ENCODE measurements at regions not wholly inside any gene's neighbourhood (a gene's known extent, or its start where the extent isn't known, plus 50 kb on each side); places are given as distances from the start of the nearest gene placed in this dataset.
"Not testable (repeated sequence)": the region's sequence is repeated elsewhere in the genome, so short reads cannot be mapped to it uniquely, and the experiment has no call there.

DNA sequence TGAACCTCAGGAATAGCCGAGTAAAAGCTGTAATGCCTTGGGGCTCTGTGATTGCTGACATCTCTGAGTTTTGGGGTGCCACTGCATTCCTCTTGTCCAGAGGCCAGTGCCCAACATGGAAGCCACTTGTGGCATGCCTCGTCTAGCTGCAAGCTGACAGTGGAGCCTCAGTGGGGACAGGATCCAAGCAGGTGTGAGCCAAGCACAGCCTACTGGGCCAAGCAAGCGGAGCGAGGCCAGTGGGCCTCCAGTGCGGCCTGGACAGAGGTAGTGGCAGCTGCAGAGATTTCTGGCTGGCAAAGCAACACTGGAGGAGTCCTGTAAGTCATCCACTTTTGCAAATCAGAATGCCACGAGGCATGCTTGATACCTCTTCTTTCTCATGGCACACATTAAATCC lies 1038.2 kb upstream of the CNTN5 start:
- Histone ChIP-seq H3K4me3 (no peak overlapping the region), H3K27ac (no peak overlapping the region)

DNA sequence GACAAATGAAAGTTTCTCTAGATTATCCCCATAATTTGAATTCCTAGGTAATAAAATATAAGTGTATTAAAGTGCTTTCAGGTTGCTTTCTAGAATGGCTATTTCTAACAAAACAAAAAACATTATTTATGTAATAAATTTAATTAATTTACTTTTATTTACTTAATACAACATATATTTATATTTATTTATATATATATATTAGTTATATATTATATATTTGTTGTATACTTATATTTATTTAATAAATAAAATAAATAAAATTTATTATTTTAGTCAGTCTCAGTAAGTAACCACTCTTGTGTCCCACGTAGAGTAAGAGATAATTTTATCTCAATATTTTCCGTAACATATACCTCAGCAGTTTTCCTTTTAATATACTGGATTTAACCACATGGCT lies 1031.6 kb upstream of the CNTN5 start:
- Histone ChIP-seq H3K4me3 (no peak overlapping the region), H3K27ac (no peak overlapping the region)

DNA sequence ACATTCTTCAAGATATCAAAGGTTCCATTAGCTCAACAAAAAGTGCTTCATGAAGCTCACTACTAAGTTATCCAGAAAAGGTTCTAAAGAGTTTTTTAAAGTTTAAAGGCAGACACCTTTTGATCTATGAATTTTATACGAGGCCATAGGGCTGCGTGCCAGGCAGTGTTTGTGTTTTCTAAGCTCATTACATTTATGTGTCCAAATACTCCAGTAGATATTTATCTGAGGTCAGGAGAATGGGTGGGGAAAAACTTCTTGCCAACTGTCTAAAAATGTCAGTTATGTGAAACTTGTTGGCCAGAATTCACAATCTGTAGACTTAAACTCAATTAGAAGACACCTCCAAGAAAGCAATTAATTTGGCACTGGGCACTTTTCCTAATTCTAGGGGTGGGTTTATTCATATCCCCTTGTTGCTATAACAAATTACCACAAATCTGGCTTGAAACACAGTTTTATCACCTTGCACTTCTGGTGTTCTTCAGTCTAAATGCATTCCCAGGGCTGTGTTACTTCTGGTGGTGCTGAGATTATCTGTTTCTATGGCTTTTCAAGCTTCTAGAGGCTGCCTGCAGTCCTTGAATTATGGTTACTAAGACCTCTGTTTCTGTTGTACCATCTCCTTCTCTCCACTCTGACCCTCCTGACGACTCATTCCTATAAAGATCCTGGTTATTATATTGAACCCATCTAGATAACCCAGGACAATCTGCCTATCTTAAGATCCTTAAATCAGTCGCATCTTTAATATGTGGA lies 1030.4 kb upstream of the CNTN5 start:
- H3K4me3 ChIP-seq: no peak overlapping the region
- no peak overlapping the region for H3K27ac ChIP-seq

DNA sequence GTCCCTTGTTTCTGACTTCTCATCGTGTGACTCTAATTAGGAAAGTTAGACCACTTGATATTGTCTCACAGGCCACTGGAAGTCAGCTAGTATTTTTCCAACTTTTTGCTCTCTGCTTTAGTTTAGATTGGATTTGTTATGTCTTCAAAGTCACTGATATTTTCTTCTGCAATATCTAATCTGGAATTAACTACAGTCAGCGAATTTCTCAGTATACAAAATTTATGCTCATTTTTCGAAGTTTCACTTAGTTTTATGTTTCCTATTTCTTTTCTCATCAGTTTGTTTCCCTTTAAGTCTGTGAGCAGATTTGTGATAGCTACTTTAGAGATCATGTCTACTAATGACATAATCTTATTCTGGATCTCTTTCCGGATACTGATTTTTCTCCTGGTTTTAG lies 1027.2 kb upstream of the CNTN5 start:
- H3K27ac ChIP-seq: no peak overlapping the region
- H3K4me3 ChIP-seq: no peak overlapping the region

DNA sequence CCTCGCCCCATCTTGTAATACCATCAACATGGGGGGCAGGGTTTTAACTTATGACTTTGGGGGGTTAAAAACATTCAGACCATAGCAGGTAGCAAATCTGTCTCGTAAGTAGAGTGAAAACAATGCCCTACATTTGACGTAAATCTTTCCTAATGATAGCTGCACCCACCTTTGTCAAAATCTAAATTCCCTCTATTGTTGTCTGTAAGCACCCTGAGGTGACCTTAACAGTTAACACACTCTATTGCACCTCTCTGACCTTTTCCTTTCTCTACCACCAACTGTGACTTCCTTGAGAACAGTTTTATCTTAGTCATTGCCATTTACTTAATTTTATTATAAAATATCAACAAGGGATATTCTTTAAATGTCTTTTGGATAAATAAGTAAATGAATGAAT lies 1024.9 kb upstream of the CNTN5 start:
- H3K4me3 ChIP-seq: no peak overlapping the region
- H3K27ac ChIP-seq: no peak overlapping the region

DNA sequence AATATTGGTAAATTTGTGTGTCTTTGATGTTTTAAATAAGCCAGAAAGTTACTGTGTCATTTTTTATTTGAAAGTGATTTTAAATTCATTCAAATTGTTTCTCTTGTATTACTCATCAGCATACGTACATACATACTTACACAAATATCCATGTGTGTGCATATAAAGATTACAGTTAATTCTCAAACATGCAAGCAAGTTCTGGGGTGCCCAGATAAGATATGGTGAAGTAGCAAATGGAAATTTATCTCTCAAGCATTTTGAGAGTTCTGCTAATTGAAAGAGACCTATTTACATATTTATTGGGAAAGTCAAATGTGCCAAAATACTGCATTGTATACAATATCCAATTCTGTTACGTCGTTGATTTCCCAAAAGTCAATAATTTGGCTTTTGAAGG lies 1024.0 kb upstream of the CNTN5 start:
- no peak overlapping the region for H3K4me3 ChIP-seq
- H3K27ac ChIP-seq: no peak overlapping the region

DNA sequence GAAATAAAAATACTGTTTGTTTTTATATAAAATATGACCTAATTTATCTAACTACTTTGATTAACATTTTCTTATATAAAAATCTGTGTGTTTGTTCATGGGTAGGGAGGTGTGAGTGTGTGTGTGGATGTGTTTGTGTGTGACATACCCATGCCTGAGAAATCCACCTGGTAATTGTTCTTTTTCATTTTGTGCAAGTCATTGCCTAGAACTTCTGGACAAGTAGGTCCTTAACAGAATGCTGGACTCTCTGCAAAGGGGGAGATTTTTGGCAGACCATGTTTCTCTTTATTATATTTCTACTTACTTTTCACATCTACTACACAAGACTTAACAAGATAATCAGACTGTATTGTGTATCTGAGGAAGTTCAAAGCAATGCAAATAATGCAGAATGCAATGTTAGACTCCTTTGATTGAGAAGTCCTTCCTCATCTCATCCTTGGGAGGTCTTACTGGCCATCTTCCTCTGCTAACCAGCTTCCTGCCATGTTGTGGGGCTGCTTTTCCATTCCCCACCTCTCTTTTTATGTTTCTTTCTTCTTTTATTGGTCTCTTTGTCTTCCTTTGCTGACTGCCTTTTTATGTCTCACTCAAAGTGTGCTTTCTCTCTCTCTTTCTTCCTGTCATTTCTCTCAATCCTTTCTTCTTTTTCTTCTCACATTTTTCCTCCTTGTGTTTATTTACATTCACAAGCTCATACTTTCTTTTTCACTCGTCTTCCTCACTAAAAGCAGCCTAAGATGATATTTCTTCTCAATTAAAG lies 1017.0 kb upstream of the CNTN5 start:
- Histone ChIP-seq H3K27ac (no peak overlapping the region), H3K4me3 (no peak overlapping the region)

DNA sequence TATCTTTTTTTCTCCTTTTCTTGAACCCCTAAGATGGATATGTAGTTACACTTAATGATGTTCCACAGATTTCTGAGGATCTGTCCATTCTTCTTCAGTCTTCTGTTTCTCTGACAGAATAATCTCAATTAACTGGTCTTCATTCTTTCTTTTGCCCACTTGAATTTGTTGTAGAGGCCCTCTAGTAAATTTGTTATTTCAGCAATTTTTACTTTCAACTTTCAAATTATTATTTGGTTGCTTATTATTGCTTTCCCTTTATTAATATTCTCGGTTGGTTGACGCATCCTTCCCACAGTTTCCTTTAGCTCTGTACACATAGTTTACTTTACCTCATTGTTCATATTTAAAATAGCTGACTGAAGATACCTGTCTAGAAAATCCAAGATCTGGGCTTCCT lies 1013.7 kb upstream of the CNTN5 start:
- Histone ChIP-seq H3K4me3 (no peak overlapping the region), H3K27ac (no peak overlapping the region)

DNA sequence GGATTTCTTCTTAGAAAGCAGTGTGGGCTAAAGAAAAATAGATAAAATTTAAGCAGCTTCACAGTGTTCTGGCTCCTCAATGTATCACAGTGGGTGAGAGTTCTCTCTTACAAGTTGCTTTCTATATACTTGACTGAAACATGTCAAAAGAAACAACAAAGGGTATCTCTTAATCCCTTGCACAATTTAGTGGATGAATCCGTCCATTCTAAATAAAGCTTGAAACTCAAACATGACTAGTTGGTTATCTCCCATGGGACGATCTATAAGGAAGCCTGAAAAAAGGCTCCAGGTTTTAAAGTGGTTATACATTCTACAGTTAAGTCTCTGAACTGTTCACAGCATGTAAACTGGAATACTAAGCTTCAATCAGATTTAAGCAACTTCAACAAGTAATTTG lies 993.1 kb upstream of the CNTN5 start:
- no peak overlapping the region for H3K4me3 ChIP-seq
- no peak overlapping the region for H3K27ac ChIP-seq

DNA sequence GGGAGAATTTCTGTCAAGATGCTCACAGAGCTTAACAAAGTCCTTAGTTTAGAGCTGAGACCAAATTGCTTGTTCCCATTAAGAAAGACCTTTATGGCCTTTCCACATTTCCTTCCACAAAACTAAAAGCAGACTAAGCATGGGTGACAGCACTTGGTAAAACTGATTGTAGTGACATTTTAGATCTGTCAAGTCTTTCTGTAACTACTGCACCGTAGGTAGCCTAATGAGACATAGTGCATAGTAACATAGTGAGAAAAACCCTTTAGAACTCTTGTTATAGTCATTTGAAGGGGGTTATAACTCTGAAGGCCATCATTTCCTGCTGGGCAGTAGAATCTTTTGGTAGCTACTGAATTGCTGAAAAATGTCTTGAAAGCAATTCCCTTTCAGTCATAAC lies 990.9 kb upstream of the CNTN5 start:
- H3K27ac ChIP-seq: no peak overlapping the region
- H3K4me3 ChIP-seq: no peak overlapping the region

DNA sequence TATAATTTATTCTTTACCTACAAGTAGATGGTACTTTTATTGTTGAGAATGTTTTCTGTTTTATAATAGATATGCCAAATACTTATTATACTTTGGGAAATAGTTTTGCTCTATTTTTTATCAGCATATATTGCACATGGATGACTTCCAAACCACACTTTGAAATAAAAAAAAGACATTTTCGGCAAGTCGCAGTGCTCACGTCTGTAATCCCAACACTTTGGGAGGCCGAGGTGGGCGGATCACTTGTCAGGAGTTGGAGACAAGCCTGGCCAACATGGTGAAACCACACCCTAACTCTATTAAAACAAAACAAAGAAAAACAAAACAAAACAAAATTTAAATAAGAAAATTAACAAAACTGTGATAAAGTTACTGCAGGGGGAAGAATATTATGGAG lies 983.9 kb upstream of the CNTN5 start:
- H3K4me3 ChIP-seq: no peak overlapping the region
- no peak overlapping the region for H3K27ac ChIP-seq

DNA sequence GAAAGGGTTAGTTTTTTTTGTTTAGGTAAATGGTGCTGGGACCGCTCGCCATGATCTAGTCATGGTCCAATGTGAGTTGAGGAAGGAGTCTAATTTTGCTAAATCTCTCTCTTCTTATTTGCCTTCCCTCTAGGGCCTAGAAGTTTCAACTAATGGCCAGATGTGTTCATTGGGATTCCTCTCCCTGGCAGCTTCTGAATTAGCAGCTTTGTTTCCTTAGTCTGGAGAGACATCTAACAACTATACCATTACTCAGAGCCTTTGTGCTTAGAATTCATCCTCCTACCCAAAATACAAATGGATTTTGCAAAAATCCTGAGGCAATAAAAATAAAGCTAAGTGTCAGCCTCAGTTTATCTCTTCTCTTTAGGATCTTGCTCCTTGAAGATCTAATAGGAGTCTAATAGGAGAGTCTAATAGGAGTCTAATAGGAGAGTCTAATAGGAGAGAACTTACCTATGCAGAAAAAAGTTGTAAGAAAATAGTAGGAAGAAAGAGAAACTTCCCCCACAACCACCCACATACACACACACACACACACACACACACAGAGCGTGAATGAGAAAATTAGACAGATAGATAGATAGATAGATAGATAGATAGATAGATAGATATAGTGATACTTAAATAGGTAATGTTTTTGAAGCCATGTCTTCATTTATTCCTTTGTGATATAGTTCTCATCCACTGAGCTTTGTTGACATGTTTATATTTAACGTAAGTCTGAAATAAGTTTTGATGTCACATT lies 980.5 kb upstream of the CNTN5 start:
- Histone ChIP-seq H3K4me3 (no peak overlapping the region), H3K27ac (no peak overlapping the region)

DNA sequence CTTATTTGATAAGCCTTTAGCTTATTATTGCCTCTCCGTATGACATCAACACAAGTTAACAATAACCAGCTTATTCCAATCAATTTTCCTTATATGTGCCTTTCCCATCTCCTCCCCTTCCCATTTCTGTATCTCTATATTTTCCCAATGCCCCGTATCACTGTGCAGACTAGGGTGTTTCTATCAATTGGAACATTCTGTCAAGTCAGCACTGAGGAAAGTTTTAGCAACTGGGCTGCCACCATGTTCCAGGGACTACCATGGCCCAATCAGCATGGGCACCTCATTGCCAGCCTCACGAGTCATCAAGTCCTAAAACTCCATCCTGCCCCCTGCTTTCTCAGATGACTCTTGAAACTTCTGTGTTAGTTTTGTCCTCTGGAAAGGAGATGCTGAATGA lies 973.1 kb upstream of the CNTN5 start:
- no peak overlapping the region for H3K4me3 ChIP-seq

DNA sequence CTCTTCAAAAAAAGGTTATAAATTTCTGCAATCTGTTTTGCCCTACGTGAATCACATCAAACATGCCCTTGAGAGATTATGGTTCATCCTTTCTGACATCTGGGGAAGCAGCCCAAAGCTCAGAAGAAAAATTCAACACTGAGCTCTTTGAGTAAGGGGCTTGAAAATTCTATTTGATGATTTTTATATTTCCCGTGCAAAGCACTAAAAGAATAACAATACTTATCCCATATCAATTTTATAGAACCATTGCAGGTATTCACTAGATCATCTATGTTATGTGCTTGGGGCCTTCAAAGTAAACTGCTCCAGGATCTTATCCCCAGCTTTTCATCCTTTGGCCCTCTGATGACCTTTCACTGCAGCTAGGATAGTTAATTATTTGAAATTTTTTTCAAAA lies 966.9 kb upstream of the CNTN5 start:
- no peak overlapping the region for H3K4me3 ChIP-seq
- no peak overlapping the region for H3K27ac ChIP-seq

More for the DNA sequence above, 973.1 kb upstream of the CNTN5 start:
- H3K27ac ChIP-seq: no peak overlapping the region

DNA sequence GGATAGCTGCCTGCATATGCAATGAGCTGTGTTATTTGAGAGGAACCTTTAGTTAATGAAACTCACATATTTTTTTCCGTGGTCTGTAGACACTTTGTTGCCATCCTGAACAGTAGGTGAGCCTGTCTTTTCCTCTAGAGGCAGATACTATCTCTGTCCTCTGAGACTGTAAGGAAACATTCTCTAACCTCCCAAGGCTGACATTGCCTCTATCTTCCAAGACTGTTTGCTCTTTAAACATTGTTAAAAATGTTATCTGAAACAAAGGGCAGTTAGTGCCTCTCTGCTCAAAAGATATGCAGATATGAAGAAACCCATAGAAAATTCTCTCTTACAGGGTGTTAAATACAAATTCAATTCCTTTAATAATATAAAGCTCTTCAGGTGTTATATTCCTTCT lies 963.8 kb upstream of the CNTN5 start:
- no peak overlapping the region for H3K4me3 ChIP-seq
- no peak overlapping the region for H3K27ac ChIP-seq

DNA sequence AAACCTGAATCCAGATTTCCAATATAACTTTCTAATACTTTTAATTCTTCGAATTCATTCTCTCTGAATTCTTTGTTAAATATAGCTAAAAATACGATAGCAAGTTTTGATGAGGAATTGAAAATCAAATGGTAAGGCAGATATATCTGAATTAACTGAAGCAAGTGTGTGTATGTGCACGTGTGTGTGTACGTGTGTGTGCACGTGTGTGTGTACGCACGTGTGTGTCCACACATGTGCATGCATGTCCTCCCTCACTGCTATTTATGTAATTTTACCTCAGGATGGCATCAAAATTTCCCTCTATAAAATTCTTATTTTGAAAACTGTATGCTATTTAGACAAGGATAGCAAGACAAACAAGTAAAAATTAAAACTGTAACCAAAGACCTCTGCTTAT lies 961.3 kb upstream of the CNTN5 start:
- H3K27ac ChIP-seq: no peak overlapping the region
- no peak overlapping the region for H3K4me3 ChIP-seq

DNA sequence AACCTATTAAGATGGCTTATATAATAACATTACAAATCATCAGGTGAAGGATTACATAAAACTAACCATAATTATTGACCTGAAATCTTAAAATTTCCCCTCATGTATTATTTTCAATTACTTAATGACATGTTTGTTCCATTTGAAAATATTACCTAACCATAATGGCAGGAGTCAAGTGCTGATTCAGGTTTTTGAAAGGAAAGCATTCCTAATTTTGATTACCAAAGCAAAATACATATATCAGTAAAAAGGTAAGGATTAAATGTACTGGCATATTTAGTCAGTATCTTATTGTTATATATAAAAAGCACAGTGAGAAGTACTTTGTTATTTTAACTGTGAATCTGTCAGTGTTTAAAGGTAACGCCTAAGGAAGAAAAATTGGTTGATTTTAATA lies 960.0 kb upstream of the CNTN5 start:
- no peak overlapping the region for H3K27ac ChIP-seq
- no peak overlapping the region for H3K4me3 ChIP-seq

DNA sequence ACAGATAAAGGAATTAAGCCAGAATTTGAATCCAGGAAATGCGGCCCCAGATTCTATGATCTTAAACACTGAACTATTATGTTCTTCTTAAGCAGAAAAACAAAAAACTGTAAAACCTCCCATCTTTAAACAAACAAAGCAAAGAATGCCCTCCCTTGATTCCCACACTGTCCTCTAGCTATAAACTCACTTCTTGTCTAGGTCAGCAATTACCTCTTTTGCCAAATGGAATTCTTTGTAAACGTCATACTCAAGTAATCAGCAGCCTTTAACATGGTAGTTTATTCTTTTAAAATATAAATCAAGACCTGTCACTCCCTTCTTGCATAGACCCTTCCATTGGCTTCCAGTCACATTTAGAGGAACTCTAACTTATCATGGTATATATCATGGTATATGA lies 958.9 kb upstream of the CNTN5 start:
- H3K27ac ChIP-seq: no peak overlapping the region
- no peak overlapping the region for H3K4me3 ChIP-seq

DNA sequence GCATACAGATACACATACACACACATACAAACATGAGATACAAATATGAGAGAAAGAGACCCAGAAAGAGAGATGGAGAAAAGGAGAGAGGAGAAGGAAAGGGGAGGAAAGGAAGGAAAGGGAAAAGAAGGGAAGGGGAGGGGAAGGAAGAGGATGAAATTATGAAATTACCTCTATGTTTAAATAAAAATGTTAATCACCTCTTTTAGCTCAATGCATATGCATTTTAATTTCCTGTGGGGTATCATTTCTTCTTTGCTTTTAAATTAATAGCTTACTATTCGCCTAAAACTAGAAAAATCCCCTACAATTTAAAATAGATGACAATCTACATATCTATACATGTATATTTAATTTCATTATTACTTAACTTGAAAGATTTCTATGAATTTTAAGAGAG lies 958.0 kb upstream of the CNTN5 start:
- no peak overlapping the region for H3K4me3 ChIP-seq
- no peak overlapping the region for H3K27ac ChIP-seq

DNA sequence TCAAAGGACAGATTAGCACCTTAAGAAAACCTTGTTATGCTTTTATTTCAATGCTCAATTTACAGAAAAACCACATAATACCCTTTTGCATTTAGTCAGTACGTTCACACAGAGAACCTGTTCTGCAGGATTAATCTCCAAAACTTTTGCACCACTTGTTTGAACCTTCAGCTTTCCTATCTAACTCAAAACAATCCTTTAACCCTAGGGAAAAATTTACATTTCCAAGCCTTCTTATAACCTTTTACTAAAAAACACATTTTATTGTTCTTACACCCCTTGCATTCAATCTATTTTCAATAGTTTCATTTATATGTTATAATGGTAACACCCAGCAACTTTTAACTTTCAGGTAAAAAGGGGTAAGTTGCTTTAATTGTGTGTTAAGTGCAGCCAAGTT lies 952.5 kb upstream of the CNTN5 start:
- H3K27ac ChIP-seq: no peak overlapping the region
- H3K4me3 ChIP-seq: no peak overlapping the region

DNA sequence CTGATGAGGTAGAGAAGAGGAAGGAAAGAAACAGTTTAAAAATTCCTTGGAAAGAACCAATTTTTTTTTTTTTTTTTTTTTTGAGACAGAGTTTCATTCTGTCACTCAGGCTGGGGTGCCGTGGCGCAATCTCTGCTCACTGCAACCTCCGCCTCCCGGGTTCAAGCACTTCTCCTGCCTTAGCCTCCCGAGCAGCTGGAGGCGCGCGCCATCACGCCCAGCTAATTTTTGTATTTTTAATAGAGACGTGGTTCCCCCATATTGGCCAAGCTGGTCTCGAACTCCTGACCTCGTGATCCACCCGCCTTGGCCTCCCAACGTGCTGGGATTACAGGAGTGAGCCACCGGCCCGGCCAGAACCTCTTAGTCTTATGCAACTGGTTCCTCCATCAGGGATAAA lies 951.6 kb upstream of the CNTN5 start:
- not testable (repeated sequence) for H3K4me3 ChIP-seq, H3K27ac ChIP-seq
